Suppressor macrophage (primary cell): ENCODE measurements at regions not wholly inside any gene's neighbourhood (a gene's known extent, or its start where the extent isn't known, plus 50 kb on each side); places are given as distances from the start of the nearest gene placed in this dataset.
"Not testable (repeated sequence)": the region's sequence is repeated elsewhere in the genome, so short reads cannot be mapped to it uniquely, and the experiment has no call there.

Experiments
- DNase-seq, 4 experiments: peaks; one replicate each; pipeline ENCODE4 v3.0.0-alpha.2; 2020 to 2022

- DNase-seq, result no peak
Measured at GRCh38 chr7:142636751-142637150, 112.5 kb upstream of the PRSS1 start.

GRCh38 chr7:142636107-142636506 lies 113.2 kb upstream of the PRSS1 start:
- not testable (repeated sequence) for DNase-seq

GRCh38 chr7:142632271-142633134 lies 116.8 kb upstream of the PRSS1 start:
- DNase-seq, result peak; percentile 76 to 83 (median 79)

GRCh38 chr7:142629588-142630260 lies 119.5 kb upstream of the PRSS1 start:
- no peak for DNase-seq

- no peak for DNase-seq
Measured at GRCh38 chr7:142628945-142629344, 120.3 kb upstream of the PRSS1 start.

- DNase-seq, result not testable (repeated sequence)
Measured at GRCh38 chr7:142627223-142627622, 122.0 kb upstream of the PRSS1 start.

GRCh38 chr7:142626420-142627035 lies 122.7 kb upstream of the PRSS1 start:
- DNase-seq, result peak; percentile 72 to 87 (median 83)

GRCh38 chr7:142625216-142625615 lies 124.1 kb upstream of the PRSS1 start:
- DNase-seq, result not testable (repeated sequence)

GRCh38 chr7:142620402-142620801 lies 128.9 kb upstream of the PRSS1 start:
- no peak for DNase-seq

- no peak for DNase-seq
Measured at GRCh38 chr7:142618655-142619351, 130.5 kb upstream of the PRSS1 start.

- DNase-seq, result no peak
Measured at GRCh38 chr7:142616842-142617241, 132.4 kb upstream of the PRSS1 start.

- DNase-seq, result no peak
Measured at GRCh38 chr7:142616121-142616643, 133.1 kb upstream of the PRSS1 start.

GRCh38 chr7:142615508-142615907 lies 133.8 kb upstream of the PRSS1 start:
- DNase-seq, result no peak

GRCh38 chr7:142614116-142614515 lies 135.2 kb upstream of the PRSS1 start:
- DNase-seq, result no peak

GRCh38 chr7:142612237-142612881 lies 136.9 kb upstream of the PRSS1 start:
- DNase-seq, result peak in 3 of 4 experiments; percentile 14 to 24 (median 20)

- DNase-seq, result no peak
Measured at GRCh38 chr7:142611566-142612236, 137.6 kb upstream of the PRSS1 start.

GRCh38 chr7:142608630-142609428 lies 140.4 kb upstream of the PRSS1 start:
- DNase-seq, result no peak

GRCh38 chr7:142607351-142607750 lies 141.9 kb upstream of the PRSS1 start:
- peak in 1 of 4 experiments; percentile 16 for DNase-seq

GRCh38 chr7:142606081-142606480 lies 143.2 kb upstream of the PRSS1 start:
- no peak for DNase-seq

- DNase-seq, result no peak
Measured at GRCh38 chr7:142604671-142605070, 144.6 kb upstream of the PRSS1 start.
